GM12878 (cell line): ENCODE measurements at regions not wholly inside any gene's neighbourhood (a gene's known extent, or its start where the extent isn't known, plus 50 kb on each side); places are given as distances from the start of the nearest gene placed in this dataset.
A peak's percentile ranks its signal among the peaks of the same experiment; 100 is the strongest.

Source experiments
- ATAC-seq: fragments of 200-7000 bp; cut with Tn5 transposase; 3 replicates; pipeline ENCODE4 v1.9.1; 2020; ENCODE audit warnings: mild to moderate bottlenecking, moderate library complexity
- BruUV-seq: library from RNA; stranded (reverse); fragments of 400-500 nt; replicated peaks from 2 replicates; lab custom pipeline; 2021; lab: Mats Ljungman, UMichigan
- CTCF ChIA-PET: fragments of 300-600 bp; sonication (Branson Sonifier 250); formaldehyde crosslinking; extraction: SDS; loops from one replicate; lab custom pipeline; 2021; ENCODE audit warnings: inconsistent platforms; lab: Yijun Ruan, JAX
- POLR2A ChIA-PET: fragments of 350-600 bp; formaldehyde crosslinking; extraction: SDS; loops from one replicate; lab custom pipeline; 2021; ENCODE audit warnings: inconsistent platforms; lab: Charles Lee
- RAD21 ChIA-PET: fragments of 300-600 bp; sonication (Branson Sonifier 250); formaldehyde crosslinking; loops from one replicate; lab custom pipeline; 2023; ENCODE audit warnings: antibody characterized with exemption; ENCODE audit not compliant: unreplicated experiment; lab: Charles Lee
- SMC1A ChIA-PET: fragments of 300-600 bp; sonication (Branson Sonifier 250); formaldehyde crosslinking; loops from one replicate; lab custom pipeline; 2023; ENCODE audit not compliant: unreplicated experiment, uncharacterized antibody; lab: Charles Lee
- DNase-seq: peaks from one replicate; pipeline ENCODE4 v3.0.0-alpha.2; 2011; ENCODE audit warnings: low read depth, low spot score
- FAIRE-seq: peaks from 3 replicates; lab custom pipeline; 2011; peaks lifted over from hg19 to GRCh38; lab: Jason Lieb, UNC
- H2AFZ ChIP-seq: 2 replicates; pipeline ENCODE4 v1.6.0; 2011; ENCODE audit warnings: low read depth, low read length, control low read depth; ENCODE audit not compliant: control insufficient read depth
- H3K27ac ChIP-seq: 2 replicates; pipeline ENCODE4 v1.5.1; 2011; ENCODE audit warnings: control low read depth; ENCODE audit not compliant: control insufficient read depth, insufficient read depth
- H3K27me3 ChIP-seq, 2 experiments: replicated peaks in 1 of 2; 2 replicates each; pipeline versions ENCODE4 v1.6.0 to v1.6.1; 2011; ENCODE audit warnings: low read length in 1 of 2; ENCODE audit not compliant: control insufficient read depth in 2 of 2, insufficient read depth in 2 of 2
- H3K36me3 ChIP-seq, 2 experiments: 2 replicates each; pipeline ENCODE4 v1.5.1; 2011; ENCODE audit warnings: low read length in 1 of 2; ENCODE audit not compliant: control insufficient read depth in 2 of 2, insufficient read depth in 2 of 2
- H3K4me1 ChIP-seq: 2 replicates; pipeline ENCODE4 v1.6.1; 2011; ENCODE audit warnings: mild to moderate bottlenecking, low read length, moderate library complexity, mixed read lengths; ENCODE audit not compliant: control insufficient read depth, insufficient read depth
- H3K4me2 ChIP-seq: 2 replicates; pipeline ENCODE4 v1.6.0; 2011; ENCODE audit warnings: control low read depth; ENCODE audit not compliant: control insufficient read depth, insufficient read depth
- H3K4me3 ChIP-seq: fragments of 200-600 bp; sonication (generic); 2 replicates; pipeline ENCODE4 v1.5.1; 2016
- H3K79me2 ChIP-seq: 2 replicates; pipeline ENCODE4 v1.6.0; 2011; ENCODE audit warnings: low read length; ENCODE audit not compliant: control insufficient read depth, insufficient read depth
- H3K9ac ChIP-seq: 2 replicates; pipeline ENCODE4 v1.8.0; 2011; ENCODE audit warnings: low read length, control low read depth, mixed read lengths; ENCODE audit not compliant: control insufficient read depth, insufficient read depth
- H3K9me3 ChIP-seq: replicated peaks from 3 replicates; pipeline ENCODE4 v1.5.1; 2011; ENCODE audit warnings: mild to moderate bottlenecking, low read length; ENCODE audit not compliant: control insufficient read depth, insufficient read depth
- H4K20me1 ChIP-seq: 2 replicates; pipeline ENCODE4 v1.6.0; 2011; ENCODE audit not compliant: control insufficient read depth, insufficient read depth
- BCL3 ChIP-seq: IDR thresholded peaks from 2 replicates; pipeline ENCODE4 v1.6.1; 2011; ENCODE audit warnings: borderline replicate concordance, low read depth, mild to moderate bottlenecking, moderate library complexity, low read length; ENCODE audit not compliant: insufficient read depth, poor library complexity, severe bottlenecking
- CREB1 ChIP-seq: IDR thresholded peaks from 2 replicates; pipeline ENCODE4 v1.6.1; 2012; ENCODE audit warnings: low read depth, mild to moderate bottlenecking, inconsistent platforms
- TBL1XR1 ChIP-seq: IDR thresholded peaks from 2 replicates; pipeline ENCODE4 v1.6.1; 2012; ENCODE audit warnings: low read depth, low read length, improper control_type of control experiment
- TCF3 ChIP-seq: IDR thresholded peaks from 2 replicates; pipeline ENCODE4 v1.6.1; 2012; ENCODE audit warnings: low read depth, mild to moderate bottlenecking, low read length, borderline replicate concordance; ENCODE audit not compliant: insufficient read depth
- ZBTB11 ChIP-seq: fragments of 450-650 bp; formaldehyde crosslinking; IDR thresholded peaks from 2 replicates; pipeline ENCODE4 v1.5.0; 2022; ENCODE audit warnings: mild to moderate bottlenecking, missing genetic modification characterization
- ZBTB33 ChIP-seq: fragments of 450-650 bp; IDR thresholded peaks from 2 replicates; pipeline ENCODE4 v1.6.1; 2017; ENCODE audit warnings: mild to moderate bottlenecking
- ZNF687 ChIP-seq: fragments of 450-650 bp; IDR thresholded peaks from 2 replicates; pipeline ENCODE4 v1.6.1; 2017; ENCODE audit warnings: mild to moderate bottlenecking, moderate library complexity
- WGBS: methylation state at CpG from one replicate; pipeline ENCODE4 v1.1.6; 2016; ENCODE audit warnings: low lambda C conversion rate; ENCODE audit not compliant: insufficient replicate concordance, insufficient coverage; ENCODE audit errors: missing lambda C conversion rate; 5-methylcytosine and 5-hydroxymethylcytosine counted together
- in situ Hi-C: fragments of 300-500 bp; cut with MboI; formaldehyde crosslinking; loops from 9 replicates; pipeline ENCODE4 v1.14.3; 2018; ENCODE audit warnings: mixed read lengths
- intact Hi-C: fragments of 100-400 bp; cut with micrococcal nuclease; formaldehyde crosslinking; loops from one replicate; pipeline ENCODE4 v1.14.2; 2022; ENCODE audit not compliant: unreplicated experiment

GRCh38 chr15:77796046-77796729 is 163.5 kb upstream of the LINGO1 start:
- no peaks in the 10 kb centered on the region for H3K9me3 ChIP-seq
- CTCF ChIA-PET, result interaction anchor here (1.4 kb wide), 2 partner anchors 79 to 139 kb away, joined by 3 to 4 read pairs; no protein-coding TSS in a partner anchor
- H3K4me2 ChIP-seq, result no peak overlapping the region
- ATAC-seq (no peak), DNase-seq (no peak), FAIRE-seq (no peak)
- no peak overlapping the region for H3K4me3 ChIP-seq
- POLR2A ChIA-PET, result no interaction called here
- no peaks in the 10 kb centered on the region for H4K20me1 ChIP-seq
- H3K4me1 ChIP-seq, result peaks cover 5% of the 10 kb centered on the region; the same call in 1 of the 2 replicates
- no peaks in the 10 kb centered on the region for H3K79me2 ChIP-seq
- no TSS peak for BruUV-seq
- H3K36me3 ChIP-seq, result no peaks in the 10 kb centered on the region
- intact Hi-C loops, result no loop called here
- whole genome bisulfite sequencing, result 36% methylated on average over 10 of the region's 11 CpGs
- no peaks in the 10 kb centered on the region for H3K27me3 ChIP-seq
- H3K27ac ChIP-seq, result no peak overlapping the region
- TF ChIP-seq TBL1XR1 (no peak), CREB1 (no peak), ZNF687 (no peak), BCL3 (peak; percentile 98), ZBTB33 (no peak), TCF3 (0 out of 2 replicates have a peak, but pooled peaks have one; percentile 61), ZBTB11 (CRISPR knock-in tag) (no peak)
- TF ChIP-seq, all 136 proteins: peak for 2
- ChIA-PET RAD21 (interaction anchor here (1.6 kb wide), 1 partner anchor 12 kb away, joined by 5 read pairs; no protein-coding TSS in a partner anchor), SMC1A (no interaction called here)
- in situ Hi-C loops, result no loop called here
- Histone ChIP-seq H3K9ac (no peak overlapping the region), H2AFZ (no peak overlapping the region)
